Gastrocnemius medialis (tissue), 4 donors: ENCODE measurements at regions not wholly inside any gene's neighbourhood (a gene's known extent, or its start where the extent isn't known, plus 50 kb on each side); places are given as distances from the start of the nearest gene placed in this dataset.

Experiments used
- POLR2A ChIP-seq, 2 donors: fragments of 450-650 bp; IDR thresholded peaks; one replicate each; pipeline ENCODE4 v1.6.1; 2017; ENCODE audit warnings: antibody characterized with exemption in 2 of 2, mild to moderate bottlenecking in 2 of 2, moderate library complexity in 2 of 2
- TF ChIP-seq, protein P1 (sequence below), 5 experiments: fragments of 450-650 bp in 3 of 5; fragments of 200-600 bp in 2 of 5; sonication (generic) in 2 of 5; IDR thresholded peaks in 4 of 5; conservative IDR thresholded peaks in 1 of 5; 1 replicate in 4 of 5; 2 replicates in 1 of 5; pipeline ENCODE4 v1.5.1; 2016 to 2019; ENCODE audit warnings: antibody characterized with exemption in 5 of 5, mild to moderate bottlenecking in 3 of 5, moderate library complexity in 3 of 5

DNA sequence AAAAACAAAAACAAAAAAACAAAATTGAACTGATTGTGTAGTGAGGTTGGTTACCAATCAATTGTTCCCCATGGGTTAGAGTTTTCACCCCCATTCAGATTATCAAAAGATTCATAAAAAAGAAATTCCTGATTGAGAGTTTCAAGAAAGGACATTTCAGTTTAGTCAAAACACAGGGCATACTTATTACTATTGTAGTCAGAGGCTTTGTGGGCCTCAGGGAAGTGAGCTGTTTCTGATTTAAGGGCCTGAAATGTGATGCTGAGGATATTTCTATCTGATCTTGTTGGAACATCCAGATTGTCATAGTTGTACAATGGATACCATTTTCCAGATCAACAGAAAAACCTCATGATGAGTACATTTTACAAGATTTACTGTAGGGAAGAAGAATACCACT, 368.1 kb upstream of the NETO1 start:
- TF ChIP-seq, protein P1, sequence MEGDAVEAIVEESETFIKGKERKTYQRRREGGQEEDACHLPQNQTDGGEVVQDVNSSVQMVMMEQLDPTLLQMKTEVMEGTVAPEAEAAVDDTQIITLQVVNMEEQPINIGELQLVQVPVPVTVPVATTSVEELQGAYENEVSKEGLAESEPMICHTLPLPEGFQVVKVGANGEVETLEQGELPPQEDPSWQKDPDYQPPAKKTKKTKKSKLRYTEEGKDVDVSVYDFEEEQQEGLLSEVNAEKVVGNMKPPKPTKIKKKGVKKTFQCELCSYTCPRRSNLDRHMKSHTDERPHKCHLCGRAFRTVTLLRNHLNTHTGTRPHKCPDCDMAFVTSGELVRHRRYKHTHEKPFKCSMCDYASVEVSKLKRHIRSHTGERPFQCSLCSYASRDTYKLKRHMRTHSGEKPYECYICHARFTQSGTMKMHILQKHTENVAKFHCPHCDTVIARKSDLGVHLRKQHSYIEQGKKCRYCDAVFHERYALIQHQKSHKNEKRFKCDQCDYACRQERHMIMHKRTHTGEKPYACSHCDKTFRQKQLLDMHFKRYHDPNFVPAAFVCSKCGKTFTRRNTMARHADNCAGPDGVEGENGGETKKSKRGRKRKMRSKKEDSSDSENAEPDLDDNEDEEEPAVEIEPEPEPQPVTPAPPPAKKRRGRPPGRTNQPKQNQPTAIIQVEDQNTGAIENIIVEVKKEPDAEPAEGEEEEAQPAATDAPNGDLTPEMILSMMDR (IDR thresholded peaks at IDR 0.05 in 4 of 5, conservative IDR thresholded peaks at IDR 0.05 in 1 of 5) = no peak
- TF ChIP-seq POLR2A (IDR thresholded peaks at IDR 0.05) = no peak
